ENCODE measurements at regions not wholly inside any gene's neighbourhood (a gene's known extent, or its start where the extent isn't known, plus 50 kb on each side); places are given as distances from the start of the nearest gene placed in this dataset.
"Not testable (repeated sequence)": the region's sequence is repeated elsewhere in the genome, so short reads cannot be mapped to it uniquely, and the experiment has no call there.

DNA sequence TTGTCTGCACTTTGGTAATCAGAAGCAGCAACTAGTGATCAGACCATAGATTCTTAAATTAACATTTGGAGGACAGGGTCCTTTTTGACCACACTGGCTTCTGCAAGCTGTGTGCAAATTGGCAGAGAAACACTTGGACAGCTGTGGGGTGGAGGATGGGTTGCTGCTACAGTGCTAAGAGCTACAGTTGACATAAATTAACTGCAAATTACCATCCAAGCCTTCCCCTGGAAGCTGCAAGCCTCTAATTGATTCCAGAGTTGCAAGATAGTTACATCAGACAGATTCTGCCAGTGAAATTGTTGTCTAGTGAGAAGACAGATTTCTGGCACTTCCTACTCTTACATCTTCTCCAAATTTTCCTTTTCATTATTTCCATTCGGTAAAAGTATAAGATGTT lies 517.7 kb downstream of the DIRAS2 start:
- DNase-seq = peak; percentile 65

DNA sequence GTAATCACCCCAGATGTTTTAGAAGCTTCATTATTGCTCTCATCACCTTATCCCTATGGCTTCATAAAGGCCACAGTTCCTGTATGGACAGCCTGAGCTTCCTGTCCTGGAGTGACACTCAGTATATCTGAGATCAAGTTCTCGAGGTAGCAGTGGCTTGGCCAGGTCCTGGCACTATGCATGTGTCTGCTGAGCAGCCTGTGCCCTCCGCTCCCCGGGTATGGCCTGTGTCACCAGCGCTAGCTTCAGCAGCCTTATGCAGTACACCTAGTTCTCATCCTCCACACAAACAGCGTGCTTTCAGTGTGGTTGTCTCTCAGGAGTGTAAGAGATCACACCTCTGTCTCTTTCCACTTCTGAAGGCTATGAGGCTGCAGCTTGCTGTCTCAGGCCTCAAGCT lies 514.7 kb downstream of the DIRAS2 start:
- no peak for DNase-seq

GRCh38 chr9:90128587-90129190 lies 513.9 kb downstream of the DIRAS2 start:
- DNase-seq = no peak

DNA sequence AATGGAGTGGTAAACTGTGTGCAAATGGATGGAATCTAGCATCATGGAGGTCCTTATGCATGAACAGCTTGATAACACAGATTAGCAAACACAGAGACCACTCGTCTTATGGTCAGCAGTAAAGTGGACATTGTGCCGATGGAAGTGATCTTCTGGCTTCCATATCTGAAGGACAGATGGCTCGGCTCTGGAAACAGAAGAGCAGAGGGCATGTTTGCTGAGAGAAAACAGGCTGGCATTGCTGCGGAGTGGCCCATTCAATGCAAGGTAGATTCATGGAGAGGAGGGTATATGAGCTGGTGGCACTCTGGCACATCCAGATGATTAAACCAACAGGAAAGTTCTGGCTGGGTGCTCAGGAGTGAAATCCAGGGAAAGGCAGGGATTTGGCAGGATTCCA lies 513.2 kb downstream of the DIRAS2 start:
- DNase-seq = no peak

GRCh38 chr9:90131568-90131967 lies 511.1 kb downstream of the DIRAS2 start:
- no peak for DNase-seq

GRCh38 chr9:90132866-90133265 lies 509.8 kb downstream of the DIRAS2 start:
- no peak for DNase-seq

DNA sequence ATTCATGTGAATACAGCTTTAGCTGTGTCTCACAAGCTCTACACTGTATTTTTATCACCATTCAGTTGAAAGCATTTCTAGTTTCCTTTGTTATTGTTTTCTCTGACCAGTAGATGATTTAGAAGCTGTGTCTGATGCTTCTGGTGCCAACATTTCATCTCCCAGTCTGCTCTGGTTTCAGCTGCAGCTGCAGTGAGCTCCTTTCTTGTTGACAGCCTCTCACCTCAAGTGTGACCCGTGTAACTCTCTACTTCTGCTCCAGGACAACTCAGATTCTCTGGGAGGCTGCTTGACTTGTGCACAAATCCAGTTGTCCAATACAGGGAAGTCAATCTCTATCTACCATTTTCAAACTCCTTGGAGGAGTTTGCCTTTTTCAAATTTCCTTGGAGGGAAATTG lies 504.8 kb downstream of the DIRAS2 start:
- no peak for DNase-seq

DNA sequence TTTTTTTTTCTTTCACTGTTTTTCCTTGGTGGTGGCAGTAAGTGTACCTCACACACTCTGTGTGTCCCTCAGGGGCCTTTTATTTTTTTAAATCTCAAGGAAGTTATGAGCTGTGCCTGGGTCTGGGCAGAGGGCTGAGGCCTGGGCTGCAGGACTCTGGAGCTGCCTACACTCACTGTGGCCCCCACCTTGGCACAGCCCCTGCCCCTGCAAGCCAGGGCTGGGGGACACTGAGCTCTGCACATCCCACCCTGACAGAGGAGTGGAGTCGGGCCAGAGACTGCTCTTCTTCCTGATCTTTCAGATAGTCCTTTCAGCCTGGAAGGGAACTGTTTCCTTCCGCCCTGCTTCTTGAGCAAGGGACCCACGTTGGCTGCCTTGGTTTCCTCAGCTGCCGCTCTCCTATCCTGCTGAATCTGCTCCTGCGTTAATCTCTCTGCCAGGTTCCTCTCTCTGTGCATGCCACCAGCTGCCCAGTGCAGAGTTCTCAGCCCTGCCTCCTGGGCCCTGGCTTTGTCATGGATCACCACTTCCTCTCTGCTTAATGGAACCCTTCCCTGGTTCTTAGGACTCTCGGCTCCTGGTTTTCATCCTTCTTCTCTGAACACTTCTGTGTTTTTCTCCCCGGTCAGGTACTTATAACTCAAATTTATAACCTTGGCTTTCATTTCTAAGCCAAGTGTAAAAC lies 502.3 kb downstream of the DIRAS2 start:
- DNase-seq = no peak

GRCh38 chr9:90141723-90142122 lies 500.9 kb downstream of the DIRAS2 start:
- DNase-seq = peak; percentile 34

DNA sequence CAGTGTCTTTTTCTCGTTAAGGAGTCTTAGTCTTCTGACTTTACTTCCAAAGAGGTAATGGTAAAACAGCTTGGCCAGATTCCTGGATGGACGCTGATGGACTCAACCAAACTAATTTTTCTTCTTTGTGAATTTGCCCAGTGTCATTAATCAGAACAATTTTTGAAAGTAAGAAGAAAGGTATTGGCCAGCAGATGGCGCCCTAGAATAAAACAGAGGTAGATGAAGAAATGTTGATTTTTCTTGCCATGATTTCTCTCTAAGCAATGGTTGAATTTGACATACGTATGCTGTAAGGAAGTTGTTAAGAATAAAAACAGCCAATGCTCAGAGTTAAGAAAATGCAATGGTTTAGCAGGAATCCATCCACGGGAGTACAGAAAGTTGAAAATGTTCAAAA lies 500.0 kb downstream of the DIRAS2 start:
- DNase-seq = peak; percentile 78

- no peak for DNase-seq
Observed at GRCh38 chr9:90147426-90147825, 495.2 kb downstream of the DIRAS2 start.

DNA sequence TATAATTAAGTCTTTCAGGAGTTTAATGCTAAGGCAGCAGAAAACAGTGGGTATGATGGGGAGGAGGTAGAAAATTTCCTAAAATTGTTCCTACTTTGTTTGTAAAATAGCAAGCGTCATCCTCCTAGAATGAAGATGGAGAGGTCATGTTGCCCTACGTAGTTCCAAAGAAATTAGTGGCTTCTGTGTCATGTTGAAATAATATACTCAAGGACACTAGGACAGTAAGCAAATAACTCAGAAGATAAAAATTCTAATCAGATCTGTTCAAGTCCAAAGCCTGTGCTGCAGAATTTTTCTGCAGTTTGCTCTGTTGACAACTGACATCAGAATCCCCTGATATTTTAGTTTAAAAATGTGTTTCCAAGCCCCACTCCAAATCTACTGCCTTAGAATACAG lies 486.3 kb downstream of the DIRAS2 start:
- DNase-seq = no peak

GRCh38 chr9:90162326-90162725 lies 480.3 kb downstream of the DIRAS2 start:
- DNase-seq = no peak

GRCh38 chr9:90162819-90163218 lies 479.8 kb downstream of the DIRAS2 start:
- DNase-seq = no peak

DNA sequence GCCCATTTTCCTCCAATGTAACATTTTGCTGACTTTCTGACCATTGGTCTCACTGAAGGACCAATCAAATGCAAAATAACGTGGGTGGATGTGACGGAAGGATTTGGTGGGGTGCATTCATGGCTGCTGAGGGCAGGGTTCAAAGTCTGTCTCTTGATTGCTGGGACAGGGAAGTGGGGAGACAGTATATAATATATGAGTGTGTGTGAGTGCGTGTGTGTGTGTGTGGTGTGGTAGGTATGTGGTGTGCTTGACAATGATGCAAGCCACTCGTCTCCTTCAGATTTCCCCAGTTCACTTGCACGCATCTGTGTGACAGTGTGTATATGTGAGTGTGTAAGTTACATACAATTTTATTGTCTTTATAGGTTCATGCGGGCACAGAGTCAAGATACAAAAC lies 477.3 kb downstream of the DIRAS2 start:
- no peak for DNase-seq

DNA sequence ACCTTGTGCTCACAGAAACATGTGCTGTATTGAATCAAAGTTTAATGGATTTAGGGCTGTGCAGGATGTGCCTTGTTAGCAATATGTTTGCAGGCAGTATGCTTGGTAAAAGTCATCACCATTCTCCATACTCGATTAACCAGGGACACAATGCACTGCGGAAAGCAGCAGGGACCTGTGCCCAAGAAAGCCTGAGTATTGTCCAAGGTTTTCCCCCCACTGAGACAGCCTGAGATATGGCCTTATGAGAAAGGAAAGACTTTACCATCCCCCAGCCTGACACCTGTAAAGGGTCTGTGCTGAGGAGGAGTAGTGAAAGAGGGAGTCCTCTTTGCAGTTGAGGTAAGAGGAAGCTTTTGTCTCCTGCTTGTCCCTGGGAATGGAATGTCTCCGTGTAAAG lies 476.2 kb downstream of the DIRAS2 start:
- DNase-seq = not testable (repeated sequence)

GRCh38 chr9:90167914-90168313 lies 474.7 kb downstream of the DIRAS2 start:
- no peak for DNase-seq

DNA sequence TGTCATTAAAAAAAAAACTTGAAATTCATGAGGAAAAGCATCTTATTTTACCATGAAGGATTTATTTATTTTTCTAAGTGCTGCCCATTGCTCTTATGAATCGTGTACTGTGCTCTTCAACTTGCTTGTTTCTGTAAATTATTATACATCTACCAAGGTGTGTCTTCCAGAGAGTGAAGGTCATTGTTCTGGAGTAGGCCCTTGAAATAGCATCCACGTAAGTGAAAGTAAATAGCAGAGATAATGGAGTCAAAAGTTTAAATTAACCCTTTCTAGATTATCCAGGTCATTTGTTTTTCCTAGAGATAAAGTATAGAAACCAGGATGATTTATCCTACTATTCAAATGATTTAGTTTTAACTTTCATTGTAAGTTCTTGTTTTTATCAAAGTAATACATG lies 473.1 kb downstream of the DIRAS2 start:
- no peak for DNase-seq

DNA sequence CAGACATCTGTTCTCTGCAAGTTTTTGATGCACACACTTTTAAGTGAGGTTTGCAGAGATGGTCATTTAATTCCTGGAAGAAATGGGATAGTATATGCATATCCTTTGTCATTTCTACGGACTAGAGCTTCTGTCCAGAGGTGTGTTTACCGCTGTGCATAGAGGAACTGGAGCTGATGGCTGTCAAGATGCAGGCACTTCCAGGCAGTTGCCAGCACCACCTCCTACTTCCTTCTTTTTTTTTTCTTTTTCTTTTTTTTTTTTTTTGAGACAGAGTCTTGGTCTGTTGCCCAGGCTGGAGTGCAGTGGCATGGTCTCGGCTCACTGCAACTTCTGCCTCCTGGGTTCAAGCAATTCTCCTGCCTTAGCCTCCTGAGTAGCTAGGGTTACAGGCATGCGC lies 468.7 kb downstream of the DIRAS2 start:
- DNase-seq = not testable (repeated sequence)

- DNase-seq = not testable (repeated sequence)
Observed at GRCh38 chr9:90174346-90174745, 468.3 kb downstream of the DIRAS2 start.

DNA sequence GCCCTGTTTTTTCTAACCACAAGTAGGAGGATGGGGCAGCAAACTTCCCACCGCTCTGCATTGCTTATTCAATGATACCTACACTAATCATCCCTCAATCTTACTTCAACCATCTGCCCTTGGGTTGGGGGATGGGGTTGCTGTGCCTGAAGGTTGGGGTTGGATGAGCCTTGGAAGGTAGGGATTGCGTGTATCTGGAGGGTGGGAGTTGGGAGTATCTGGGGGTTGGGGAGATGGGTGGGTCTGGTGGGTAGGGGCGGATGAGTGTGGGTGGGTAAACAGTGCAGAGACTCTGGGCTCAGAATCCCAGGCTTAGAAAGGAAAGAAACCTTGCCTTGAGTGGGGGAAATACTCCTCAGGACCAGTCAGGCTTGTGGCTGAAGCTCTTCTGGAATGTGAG lies 467.4 kb downstream of the DIRAS2 start:
- peak; percentile 17 for DNase-seq

GRCh38 chr9:90175865-90176264 lies 466.8 kb downstream of the DIRAS2 start:
- DNase-seq = no peak

DNA sequence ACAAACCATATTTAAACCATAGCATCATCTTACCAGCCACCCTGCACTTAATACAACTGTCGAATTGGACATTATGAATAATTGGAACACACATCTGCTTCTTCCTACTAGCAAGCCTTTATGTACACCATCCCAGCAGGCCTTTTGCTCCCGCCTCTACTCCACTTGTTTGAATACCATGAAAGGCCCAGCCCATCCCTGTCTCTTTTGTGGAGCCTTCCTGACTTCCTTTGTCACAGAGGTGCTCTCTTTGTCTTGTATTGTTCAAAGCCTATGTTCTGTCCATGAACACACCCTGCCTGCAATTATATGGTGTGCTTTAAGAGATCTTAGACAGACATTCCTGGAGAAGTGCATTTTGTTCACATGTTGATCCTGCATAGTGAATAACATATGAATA lies 465.7 kb downstream of the DIRAS2 start:
- no peak for DNase-seq

DNA sequence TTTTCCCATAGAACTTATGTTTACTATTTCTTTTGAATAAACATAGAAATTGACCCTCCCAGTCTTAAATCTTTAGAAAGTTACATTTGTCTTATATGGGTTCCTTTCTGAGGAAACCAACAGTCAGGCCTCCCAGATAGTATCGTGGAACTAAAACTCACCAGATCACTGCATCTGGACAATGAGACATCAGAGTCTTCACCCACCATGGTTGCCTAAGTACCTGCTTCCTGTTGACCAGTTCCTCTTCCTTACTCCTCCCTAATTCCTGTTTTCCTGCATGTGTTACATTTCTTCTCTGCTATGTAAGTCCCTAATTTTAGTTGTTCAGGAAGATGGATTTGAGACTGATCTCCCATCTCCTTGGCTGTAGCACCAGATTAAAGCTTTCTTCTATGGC lies 462.2 kb downstream of the DIRAS2 start:
- no peak for DNase-seq

DNA sequence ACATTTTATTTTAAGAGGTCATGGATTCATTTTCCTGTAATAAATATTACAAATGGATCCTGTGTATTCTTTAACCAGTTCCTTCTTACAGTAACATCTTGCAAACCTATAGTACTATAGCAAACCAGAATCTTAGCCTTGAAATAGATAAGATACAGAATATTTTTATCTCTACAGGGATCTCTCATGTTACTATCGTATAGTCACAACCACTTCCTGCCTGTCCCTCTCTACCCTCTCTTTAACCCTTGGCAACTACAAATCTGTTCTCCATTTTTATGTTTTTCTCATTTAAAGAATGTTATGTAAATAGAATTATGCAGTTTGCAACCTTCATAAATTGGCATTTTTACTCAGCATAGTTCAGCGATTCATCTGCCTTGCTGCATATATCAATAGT lies 454.0 kb downstream of the DIRAS2 start:
- DNase-seq = no peak

All from NCI-H82 (cell line).